DOHH2 (cell line): ENCODE measurements at regions not wholly inside any gene's neighbourhood (a gene's known extent, or its start where the extent isn't known, plus 50 kb on each side); places are given as distances from the start of the nearest gene placed in this dataset.

Experiments used
- EZH2phosphoT487 ChIP-seq: fragments of 200-600 bp; sonication (generic); IDR thresholded peaks from 2 replicates; pipeline ENCODE4 v1.6.1; 2017; ENCODE audit warnings: borderline replicate concordance, mild to moderate bottlenecking, antibody characterized with exemption, low read length, moderate library complexity, mixed read lengths
- TF ChIP-seq, protein P1 (sequence below): fragments of 200-600 bp; sonication (generic); IDR thresholded peaks from one replicate; pipeline ENCODE4 v1.5.1; 2014; ENCODE audit warnings: antibody characterized with exemption, mild to moderate bottlenecking, low read depth, low read length; ENCODE audit not compliant: poor library complexity, severe bottlenecking

DNA sequence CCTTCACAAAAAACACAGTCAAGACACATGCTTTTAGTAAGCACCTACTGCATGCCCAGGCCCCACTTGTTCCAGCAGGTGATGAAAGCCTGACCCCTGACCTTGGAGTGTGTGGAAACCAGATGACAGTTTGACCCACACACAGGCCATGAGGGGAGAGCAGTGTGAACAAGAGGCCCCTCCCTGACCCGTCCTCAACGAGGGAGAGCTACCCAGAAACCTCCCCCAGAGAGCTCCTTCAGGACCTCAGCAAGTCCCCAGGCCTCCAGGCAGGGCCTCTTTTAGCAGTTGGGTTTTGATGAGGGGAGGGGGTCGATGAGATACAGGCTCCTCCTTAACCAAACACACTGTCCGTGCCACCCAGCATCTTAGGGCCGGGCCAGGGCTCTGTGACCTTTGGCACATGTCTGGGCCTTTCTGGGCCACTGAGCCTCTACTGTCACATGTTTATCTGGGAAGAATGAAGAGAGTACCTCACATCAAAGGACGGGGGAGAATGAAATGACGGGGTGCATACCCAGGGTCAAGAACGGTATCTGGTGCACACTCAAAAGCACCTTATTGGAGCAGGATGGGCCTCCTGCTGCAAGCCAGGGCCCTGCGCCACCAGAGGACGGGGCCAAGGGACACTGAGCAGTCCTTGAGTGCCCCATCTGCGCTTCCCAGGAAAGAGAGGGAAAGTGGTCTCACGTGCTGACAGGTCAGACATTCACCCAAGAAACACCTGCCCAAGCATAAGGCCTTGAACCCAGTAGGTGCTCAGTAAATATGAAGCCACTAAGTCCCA is 202.6 kb upstream of the ZMIZ1 start:
- TF ChIP-seq, protein P1, sequence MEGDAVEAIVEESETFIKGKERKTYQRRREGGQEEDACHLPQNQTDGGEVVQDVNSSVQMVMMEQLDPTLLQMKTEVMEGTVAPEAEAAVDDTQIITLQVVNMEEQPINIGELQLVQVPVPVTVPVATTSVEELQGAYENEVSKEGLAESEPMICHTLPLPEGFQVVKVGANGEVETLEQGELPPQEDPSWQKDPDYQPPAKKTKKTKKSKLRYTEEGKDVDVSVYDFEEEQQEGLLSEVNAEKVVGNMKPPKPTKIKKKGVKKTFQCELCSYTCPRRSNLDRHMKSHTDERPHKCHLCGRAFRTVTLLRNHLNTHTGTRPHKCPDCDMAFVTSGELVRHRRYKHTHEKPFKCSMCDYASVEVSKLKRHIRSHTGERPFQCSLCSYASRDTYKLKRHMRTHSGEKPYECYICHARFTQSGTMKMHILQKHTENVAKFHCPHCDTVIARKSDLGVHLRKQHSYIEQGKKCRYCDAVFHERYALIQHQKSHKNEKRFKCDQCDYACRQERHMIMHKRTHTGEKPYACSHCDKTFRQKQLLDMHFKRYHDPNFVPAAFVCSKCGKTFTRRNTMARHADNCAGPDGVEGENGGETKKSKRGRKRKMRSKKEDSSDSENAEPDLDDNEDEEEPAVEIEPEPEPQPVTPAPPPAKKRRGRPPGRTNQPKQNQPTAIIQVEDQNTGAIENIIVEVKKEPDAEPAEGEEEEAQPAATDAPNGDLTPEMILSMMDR, result no peak
- no peak for TF ChIP-seq EZH2phosphoT487
